Sigmoid colon (tissue), 4 donors: ENCODE measurements at regions not wholly inside any gene's neighbourhood (a gene's known extent, or its start where the extent isn't known, plus 50 kb on each side); places are given as distances from the start of the nearest gene placed in this dataset.

Experiments used
- EP300 ChIP-seq, 4 donors: sonication (generic); formaldehyde crosslinking; IDR thresholded peaks; one replicate each; pipeline ENCODE4 v1.6.1; 2017; ENCODE audit warnings: antibody characterized with exemption in 4 of 4
- POLR2A ChIP-seq, 2 donors: fragments of 450-650 bp; IDR thresholded peaks; one replicate each; pipeline ENCODE4 v1.6.1; 2016; ENCODE audit warnings: antibody characterized with exemption in 2 of 2, mild to moderate bottlenecking in 2 of 2, moderate library complexity in 2 of 2
- TF ChIP-seq, protein P1 (sequence below), 4 experiments: fragments of 450-650 bp in 3 of 4; fragments of 200-600 bp in 1 of 4; IDR thresholded peaks; one replicate each; pipeline ENCODE4 v1.5.1; 2016 to 2019; ENCODE audit warnings: antibody characterized with exemption in 4 of 4, mild to moderate bottlenecking in 3 of 4, moderate library complexity in 2 of 4

DNA sequence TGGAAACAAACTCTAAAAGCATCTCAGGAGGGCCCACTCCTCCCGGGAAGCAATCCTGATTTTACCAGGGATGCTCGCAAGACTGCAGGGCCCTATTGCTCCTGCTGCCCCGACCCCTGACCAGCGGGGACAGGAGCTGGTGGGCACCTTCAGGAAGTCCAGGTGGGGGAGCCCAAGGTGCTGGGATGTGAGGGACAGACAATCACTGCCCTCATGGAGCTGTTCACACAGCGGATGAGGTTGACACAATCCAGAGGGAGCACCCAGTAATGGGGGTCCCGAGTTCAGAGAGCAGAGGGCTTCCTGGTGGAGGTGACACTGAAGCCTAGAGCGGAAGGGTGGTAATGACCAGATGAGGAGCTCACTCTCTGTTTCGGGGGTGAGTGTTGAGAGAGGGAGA lies 126.2 kb downstream of the FOXL1 start:
- TF ChIP-seq, protein P1, sequence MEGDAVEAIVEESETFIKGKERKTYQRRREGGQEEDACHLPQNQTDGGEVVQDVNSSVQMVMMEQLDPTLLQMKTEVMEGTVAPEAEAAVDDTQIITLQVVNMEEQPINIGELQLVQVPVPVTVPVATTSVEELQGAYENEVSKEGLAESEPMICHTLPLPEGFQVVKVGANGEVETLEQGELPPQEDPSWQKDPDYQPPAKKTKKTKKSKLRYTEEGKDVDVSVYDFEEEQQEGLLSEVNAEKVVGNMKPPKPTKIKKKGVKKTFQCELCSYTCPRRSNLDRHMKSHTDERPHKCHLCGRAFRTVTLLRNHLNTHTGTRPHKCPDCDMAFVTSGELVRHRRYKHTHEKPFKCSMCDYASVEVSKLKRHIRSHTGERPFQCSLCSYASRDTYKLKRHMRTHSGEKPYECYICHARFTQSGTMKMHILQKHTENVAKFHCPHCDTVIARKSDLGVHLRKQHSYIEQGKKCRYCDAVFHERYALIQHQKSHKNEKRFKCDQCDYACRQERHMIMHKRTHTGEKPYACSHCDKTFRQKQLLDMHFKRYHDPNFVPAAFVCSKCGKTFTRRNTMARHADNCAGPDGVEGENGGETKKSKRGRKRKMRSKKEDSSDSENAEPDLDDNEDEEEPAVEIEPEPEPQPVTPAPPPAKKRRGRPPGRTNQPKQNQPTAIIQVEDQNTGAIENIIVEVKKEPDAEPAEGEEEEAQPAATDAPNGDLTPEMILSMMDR (IDR thresholded peaks at IDR 0.05), result no peak
- TF ChIP-seq EP300 (IDR thresholded peaks at IDR 0.05) (no peak), POLR2A (IDR thresholded peaks at IDR 0.05) (no peak)
